ENCODE measurements at regions not wholly inside any gene's neighbourhood (a gene's known extent, or its start where the extent isn't known, plus 50 kb on each side); places are given as distances from the start of the nearest gene placed in this dataset.

- TF ChIP-seq CTCF (conservative IDR thresholded peaks at IDR 0.05 in 1 of 2, IDR thresholded peaks at IDR 0.05 in 1 of 2; ENCODE audit: low read depth in 1 of 2, low read length in 2 of 2) (no peak), EZH2 (IDR thresholded peaks at IDR 0.05; ENCODE audit: low read length, missing control alignments) (no peak)
- H3K27ac ChIP-seq (ENCODE audit: insufficient read depth, low read length) = no peak overlapping the region
- no peak overlapping the region for H2AFZ ChIP-seq (ENCODE audit: low read length)
- no peak overlapping the region for H3K9ac ChIP-seq (ENCODE audit: insufficient read depth, low read length)
- H4K20me1 ChIP-seq (ENCODE audit: control insufficient read depth, extremely low read depth, insufficient read depth, low read length) = no peaks in the 10 kb centered on the region
- H3K79me2 ChIP-seq (ENCODE audit: control insufficient read depth, insufficient read depth, low read length) = no peaks in the 10 kb centered on the region
- H3K4me1 ChIP-seq (ENCODE audit: control insufficient read depth, extremely low read depth, insufficient read depth, low read length) = no peaks in the 10 kb centered on the region
- no peak overlapping the region for H3K4me2 ChIP-seq (ENCODE audit: extremely low read depth, insufficient read depth, low read length)
- H3K36me3 ChIP-seq (ENCODE audit: control insufficient read depth, insufficient read depth, low read length) = no peaks in the 10 kb centered on the region
- no peaks in the 10 kb centered on the region for H3K9me3 ChIP-seq (ENCODE audit: control insufficient read depth, insufficient read depth, low read depth, low read length)
- H3K4me3 ChIP-seq (replicated peaks in 1 of 4; ENCODE audit: control extremely low read depth in 1 of 4, insufficient read depth in 1 of 4, low read depth in 3 of 4, low read length in 4 of 4) = no peak overlapping the region
- no peak for DNase-seq (ENCODE audit: low read depth in 2 of 2)
- no peaks in the 10 kb centered on the region for H3K27me3 ChIP-seq (ENCODE audit: control insufficient read depth, insufficient read depth, low read length)
Observed at GRCh38 chr1:214882616-214883015, 199.9 kb upstream of the KCNK2 start.

- H3K9ac ChIP-seq (ENCODE audit: insufficient read depth, low read length) = no peak overlapping the region
- H3K36me3 ChIP-seq (ENCODE audit: control insufficient read depth, insufficient read depth, low read length) = no peaks in the 10 kb centered on the region
- no peaks in the 10 kb centered on the region for H3K9me3 ChIP-seq (ENCODE audit: control insufficient read depth, insufficient read depth, low read depth, low read length)
- H3K4me3 ChIP-seq (replicated peaks in 1 of 4; ENCODE audit: control extremely low read depth in 1 of 4, insufficient read depth in 1 of 4, low read depth in 3 of 4, low read length in 4 of 4) = no peak overlapping the region
- H3K4me1 ChIP-seq (ENCODE audit: control insufficient read depth, extremely low read depth, insufficient read depth, low read length) = no peaks in the 10 kb centered on the region
- no peak overlapping the region for H3K4me2 ChIP-seq (ENCODE audit: extremely low read depth, insufficient read depth, low read length)
- no peak overlapping the region for H2AFZ ChIP-seq (ENCODE audit: low read length)
- TF ChIP-seq CTCF (conservative IDR thresholded peaks at IDR 0.05 in 1 of 2, IDR thresholded peaks at IDR 0.05 in 1 of 2; ENCODE audit: low read depth in 1 of 2, low read length in 2 of 2) = no peak
- TF ChIP-seq EZH2 (IDR thresholded peaks at IDR 0.05; ENCODE audit: low read length, missing control alignments) = no peak
- peak in 1 of 2 donors; percentile 16 for DNase-seq (ENCODE audit: low read depth in 2 of 2)
- no peak overlapping the region for H3K27ac ChIP-seq (ENCODE audit: insufficient read depth, low read length)
- H3K27me3 ChIP-seq (ENCODE audit: control insufficient read depth, insufficient read depth, low read length) = no peaks in the 10 kb centered on the region
- no peaks in the 10 kb centered on the region for H3K79me2 ChIP-seq (ENCODE audit: control insufficient read depth, insufficient read depth, low read length)
- no peaks in the 10 kb centered on the region for H4K20me1 ChIP-seq (ENCODE audit: control insufficient read depth, extremely low read depth, insufficient read depth, low read length)
Observed at GRCh38 chr1:214895011-214895600, 187.4 kb upstream of the KCNK2 start.

- no peaks in the 10 kb centered on the region for H3K27me3 ChIP-seq (ENCODE audit: control insufficient read depth, insufficient read depth, low read length)
- no peak overlapping the region for H3K4me2 ChIP-seq (ENCODE audit: extremely low read depth, insufficient read depth, low read length)
- no peaks in the 10 kb centered on the region for H3K36me3 ChIP-seq (ENCODE audit: control insufficient read depth, insufficient read depth, low read length)
- no peaks in the 10 kb centered on the region for H3K79me2 ChIP-seq (ENCODE audit: control insufficient read depth, insufficient read depth, low read length)
- peaks cover 2% of the 10 kb centered on the region for H3K4me1 ChIP-seq (ENCODE audit: control insufficient read depth, extremely low read depth, insufficient read depth, low read length)
- H3K9ac ChIP-seq (ENCODE audit: insufficient read depth, low read length) = no peak overlapping the region
- no peak overlapping the region for H2AFZ ChIP-seq (ENCODE audit: low read length)
- no peak for DNase-seq (ENCODE audit: low read depth in 2 of 2)
- TF ChIP-seq CTCF (conservative IDR thresholded peaks at IDR 0.05 in 1 of 2, IDR thresholded peaks at IDR 0.05 in 1 of 2; ENCODE audit: low read depth in 1 of 2, low read length in 2 of 2) (no peak), EZH2 (IDR thresholded peaks at IDR 0.05; ENCODE audit: low read length, missing control alignments) (no peak)
- H3K4me3 ChIP-seq (replicated peaks in 1 of 4; ENCODE audit: control extremely low read depth in 1 of 4, insufficient read depth in 1 of 4, low read depth in 3 of 4, low read length in 4 of 4) = no peak overlapping the region
- no peaks in the 10 kb centered on the region for H3K9me3 ChIP-seq (ENCODE audit: control insufficient read depth, insufficient read depth, low read depth, low read length)
- no peaks in the 10 kb centered on the region for H4K20me1 ChIP-seq (ENCODE audit: control insufficient read depth, extremely low read depth, insufficient read depth, low read length)
- H3K27ac ChIP-seq (ENCODE audit: insufficient read depth, low read length) = no peak overlapping the region
Observed at GRCh38 chr1:214896921-214897320, 185.6 kb upstream of the KCNK2 start.
